HFF-Myc (cell line): ENCODE measurements at regions not wholly inside any gene's neighbourhood (a gene's known extent, or its start where the extent isn't known, plus 50 kb on each side); places are given as distances from the start of the nearest gene placed in this dataset.

Source experiments
- DNase-seq: peaks from one replicate; pipeline ENCODE4 v3.0.0-alpha.2; 2011; ENCODE audit warnings: low read depth; ENCODE audit errors: extremely low read depth
- H3K4me3 ChIP-seq: replicated peaks from 2 replicates; pipeline ENCODE4 v1.5.1; 2011; ENCODE audit warnings: low read depth, mild to moderate bottlenecking, control low read depth, low read length
- CTCF ChIP-seq: IDR thresholded peaks from 2 replicates; pipeline ENCODE4 v1.5.1; 2012; ENCODE audit warnings: mild to moderate bottlenecking, low read depth, low read length, control low read depth; ENCODE audit errors: missing control alignments

- no peak for DNase-seq
- no peak for TF ChIP-seq CTCF
- no peak overlapping the region for H3K4me3 ChIP-seq
Measured at GRCh38 chr11:106333678-106334077, 256.2 kb downstream of the AASDHPPT start.

GRCh38 chr11:106344394-106344793, 266.9 kb downstream of the AASDHPPT start:
- no peak for TF ChIP-seq CTCF
- DNase-seq = no peak

GRCh38 chr11:106344966-106345365, 267.5 kb downstream of the AASDHPPT start:
- no peak overlapping the region for H3K4me3 ChIP-seq
- no peak for DNase-seq
- TF ChIP-seq CTCF = no peak

More at GRCh38 chr11:106344394-106344793, 266.9 kb downstream of the AASDHPPT start:
- H3K4me3 ChIP-seq = no peak overlapping the region

- no peak overlapping the region for H3K4me3 ChIP-seq
- TF ChIP-seq CTCF = no peak
- no peak for DNase-seq
Measured at GRCh38 chr11:106353031-106353430, 275.6 kb downstream of the AASDHPPT start.

GRCh38 chr11:106369224-106369623, 291.8 kb downstream of the AASDHPPT start:
- no peak for DNase-seq
- TF ChIP-seq CTCF = no peak
- H3K4me3 ChIP-seq = no peak overlapping the region

- no peak overlapping the region for H3K4me3 ChIP-seq
- no peak for DNase-seq
- TF ChIP-seq CTCF = no peak
Measured at GRCh38 chr11:106378513-106379179, 301.2 kb downstream of the AASDHPPT start.

GRCh38 chr11:106379265-106379664, 301.8 kb downstream of the AASDHPPT start:
- H3K4me3 ChIP-seq = no peak overlapping the region
- no peak for TF ChIP-seq CTCF
- DNase-seq = no peak
